ENCODE measurements at regions not wholly inside any gene's neighbourhood (a gene's known extent, or its start where the extent isn't known, plus 50 kb on each side); places are given as distances from the start of the nearest gene placed in this dataset.

GRCh38 chr14:40139657-40140056, 707.4 kb upstream of the FBXO33 start:
- no peak for DNase-seq (ENCODE audit: extremely low read depth in 1 of 11, low read depth in 9 of 11, low spot score in 4 of 11)

- DNase-seq (ENCODE audit: extremely low read depth in 1 of 11, low read depth in 9 of 11, low spot score in 4 of 11) = no peak
These were observed 701.2 kb upstream of the FBXO33 start for GRCh38 chr14:40133463-40133862.

- DNase-seq (ENCODE audit: extremely low read depth in 1 of 11, low read depth in 9 of 11, low spot score in 4 of 11) = no peak
These were observed 696.9 kb upstream of the FBXO33 start for GRCh38 chr14:40129159-40129558.

- no peak for DNase-seq (ENCODE audit: extremely low read depth in 1 of 11, low read depth in 9 of 11, low spot score in 4 of 11)
These were observed 691.6 kb upstream of the FBXO33 start for GRCh38 chr14:40123816-40124215.

- peak in 3 of 11 donors; percentile 9 to 27 (median 18) for DNase-seq (ENCODE audit: extremely low read depth in 1 of 11, low read depth in 9 of 11, low spot score in 4 of 11)
These were observed 690.9 kb upstream of the FBXO33 start for GRCh38 chr14:40122968-40123648.

- DNase-seq (ENCODE audit: extremely low read depth in 1 of 11, low read depth in 9 of 11, low spot score in 4 of 11) = no peak
These were observed 687.5 kb upstream of the FBXO33 start for GRCh38 chr14:40119765-40120164.

- DNase-seq (ENCODE audit: extremely low read depth in 1 of 11, low read depth in 9 of 11, low spot score in 4 of 11) = no peak
These were observed 687.1 kb upstream of the FBXO33 start for GRCh38 chr14:40119321-40119720.

- DNase-seq (ENCODE audit: extremely low read depth in 1 of 11, low read depth in 9 of 11, low spot score in 4 of 11) = no peak
These were observed 683.4 kb upstream of the FBXO33 start for GRCh38 chr14:40115583-40115982.

GRCh38 chr14:40113671-40114070, 681.4 kb upstream of the FBXO33 start:
- DNase-seq (ENCODE audit: extremely low read depth in 1 of 11, low read depth in 9 of 11, low spot score in 4 of 11) = peak in 1 of 11 donors; percentile 8

- DNase-seq (ENCODE audit: extremely low read depth in 1 of 11, low read depth in 9 of 11, low spot score in 4 of 11) = no peak
These were observed 668.4 kb upstream of the FBXO33 start for GRCh38 chr14:40100544-40101196.

GRCh38 chr14:40099316-40099715, 667.1 kb upstream of the FBXO33 start:
- DNase-seq (ENCODE audit: extremely low read depth in 1 of 11, low read depth in 9 of 11, low spot score in 4 of 11) = no peak

- no peak for DNase-seq (ENCODE audit: extremely low read depth in 1 of 11, low read depth in 9 of 11, low spot score in 4 of 11)
These were observed 666.2 kb upstream of the FBXO33 start for GRCh38 chr14:40098468-40098867.

- no peak for DNase-seq (ENCODE audit: extremely low read depth in 1 of 11, low read depth in 9 of 11, low spot score in 4 of 11)
These were observed 664.7 kb upstream of the FBXO33 start for GRCh38 chr14:40096968-40097367.

- DNase-seq (ENCODE audit: extremely low read depth in 1 of 11, low read depth in 9 of 11, low spot score in 4 of 11) = no peak
These were observed 661.6 kb upstream of the FBXO33 start for GRCh38 chr14:40093800-40094199.

GRCh38 chr14:40074169-40074568, 641.9 kb upstream of the FBXO33 start:
- DNase-seq (ENCODE audit: extremely low read depth in 1 of 11, low read depth in 9 of 11, low spot score in 4 of 11) = no peak

- no peak for DNase-seq (ENCODE audit: extremely low read depth in 1 of 11, low read depth in 9 of 11, low spot score in 4 of 11)
These were observed 639.9 kb upstream of the FBXO33 start for GRCh38 chr14:40072175-40072574.

GRCh38 chr14:40058901-40059897, 627.0 kb upstream of the FBXO33 start:
- peak in 2 of 11 donors; percentile 1 to 8 for DNase-seq (ENCODE audit: extremely low read depth in 1 of 11, low read depth in 9 of 11, low spot score in 4 of 11)

- DNase-seq (ENCODE audit: extremely low read depth in 1 of 11, low read depth in 9 of 11, low spot score in 4 of 11) = no peak
These were observed 621.2 kb upstream of the FBXO33 start for GRCh38 chr14:40053416-40053815.

GRCh38 chr14:40028991-40029390, 596.8 kb upstream of the FBXO33 start:
- DNase-seq (ENCODE audit: extremely low read depth in 1 of 11, low read depth in 9 of 11, low spot score in 4 of 11) = no peak

GRCh38 chr14:40025101-40025500, 592.9 kb upstream of the FBXO33 start:
- DNase-seq (ENCODE audit: extremely low read depth in 1 of 11, low read depth in 9 of 11, low spot score in 4 of 11) = no peak

Data from renal cortex interstitium (tissue), 11 donors.